Embryonic facial prominence (tissue), 1 donor: ENCODE measurements at regions not wholly inside any gene's neighbourhood (a gene's known extent, or its start where the extent isn't known, plus 50 kb on each side); places are given as distances from the start of the nearest gene placed in this dataset.
"Not testable (repeated sequence)": the region's sequence is repeated elsewhere in the genome, so short reads cannot be mapped to it uniquely, and the experiment has no call there.

ENCODE experiments used
- DNase-seq: peaks from one replicate; pipeline ENCODE4 v3.0.0-alpha.2; 2016; ENCODE audit errors: extremely low spot score

GRCh38 chr9:39463696-39464095 lies 108.2 kb downstream of the SPATA31A1 start:
- not testable (repeated sequence) for DNase-seq

GRCh38 chr9:39464122-39464777 lies 108.8 kb downstream of the SPATA31A1 start:
- peak; percentile 66 for DNase-seq

GRCh38 chr9:39474499-39474898 lies 119.0 kb downstream of the SPATA31A1 start:
- DNase-seq, result not testable (repeated sequence)

- DNase-seq, result not testable (repeated sequence)
These were observed 127.6 kb downstream of the SPATA31A1 start for GRCh38 chr9:39483073-39483472.

- DNase-seq, result not testable (repeated sequence)
These were observed 128.4 kb downstream of the SPATA31A1 start for GRCh38 chr9:39483880-39484279.

- DNase-seq, result not testable (repeated sequence)
These were observed 128.8 kb downstream of the SPATA31A1 start for GRCh38 chr9:39484292-39484691.

- not testable (repeated sequence) for DNase-seq
These were observed 132.0 kb downstream of the SPATA31A1 start for GRCh38 chr9:39487477-39487876.

GRCh38 chr9:39496248-39496647 lies 140.8 kb downstream of the SPATA31A1 start:
- not testable (repeated sequence) for DNase-seq

GRCh38 chr9:39503178-39503577 lies 147.7 kb downstream of the SPATA31A1 start:
- not testable (repeated sequence) for DNase-seq

- DNase-seq, result not testable (repeated sequence)
These were observed 172.0 kb downstream of the SPATA31A1 start for GRCh38 chr9:39527387-39528029.

- DNase-seq, result not testable (repeated sequence)
These were observed 177.1 kb downstream of the SPATA31A1 start for GRCh38 chr9:39532597-39532996.

GRCh38 chr9:39533001-39533762 lies 177.7 kb downstream of the SPATA31A1 start:
- DNase-seq, result not testable (repeated sequence)

- not testable (repeated sequence) for DNase-seq
These were observed 178.5 kb downstream of the SPATA31A1 start for GRCh38 chr9:39533763-39534548.

GRCh38 chr9:39534897-39535296 lies 179.4 kb downstream of the SPATA31A1 start:
- DNase-seq, result not testable (repeated sequence)

- DNase-seq, result not testable (repeated sequence)
These were observed 186.7 kb downstream of the SPATA31A1 start for GRCh38 chr9:39542157-39542556.

- not testable (repeated sequence) for DNase-seq
These were observed 189.6 kb downstream of the SPATA31A1 start for GRCh38 chr9:39545079-39545478.

- DNase-seq, result not testable (repeated sequence)
These were observed 195.1 kb downstream of the SPATA31A1 start for GRCh38 chr9:39550573-39550972.

- not testable (repeated sequence) for DNase-seq
These were observed 196.1 kb downstream of the SPATA31A1 start for GRCh38 chr9:39551544-39551943.

GRCh38 chr9:39552242-39552881 lies 196.9 kb downstream of the SPATA31A1 start:
- DNase-seq, result not testable (repeated sequence)

- DNase-seq, result not testable (repeated sequence)
These were observed 198.9 kb downstream of the SPATA31A1 start for GRCh38 chr9:39554352-39554751.

- not testable (repeated sequence) for DNase-seq
These were observed 203.9 kb downstream of the SPATA31A1 start for GRCh38 chr9:39559384-39559783.
